HG03354 (cell line): ENCODE measurements at regions not wholly inside any gene's neighbourhood (a gene's known extent, or its start where the extent isn't known, plus 50 kb on each side); places are given as distances from the start of the nearest gene placed in this dataset.
"Not testable (repeated sequence)": the region's sequence is repeated elsewhere in the genome, so short reads cannot be mapped to it uniquely, and the experiment has no call there.

Experiments
- ATAC-seq: cut with Tn5 transposase; IDR thresholded peaks from one replicate; pipeline ENCODE4 v1.9.1; 2021; ENCODE audit warnings: mild to moderate bottlenecking; ENCODE audit not compliant: unreplicated experiment, poor library complexity, severe bottlenecking

- no peak for ATAC-seq
Observed at GRCh38 chr1:30450148-30450817, 273.1 kb downstream of the MATN1 start.

- ATAC-seq, result no peak
Observed at GRCh38 chr1:30449428-30450147, 273.8 kb downstream of the MATN1 start.

- no peak for ATAC-seq
Observed at GRCh38 chr1:30449003-30449402, 274.4 kb downstream of the MATN1 start.

DNA sequence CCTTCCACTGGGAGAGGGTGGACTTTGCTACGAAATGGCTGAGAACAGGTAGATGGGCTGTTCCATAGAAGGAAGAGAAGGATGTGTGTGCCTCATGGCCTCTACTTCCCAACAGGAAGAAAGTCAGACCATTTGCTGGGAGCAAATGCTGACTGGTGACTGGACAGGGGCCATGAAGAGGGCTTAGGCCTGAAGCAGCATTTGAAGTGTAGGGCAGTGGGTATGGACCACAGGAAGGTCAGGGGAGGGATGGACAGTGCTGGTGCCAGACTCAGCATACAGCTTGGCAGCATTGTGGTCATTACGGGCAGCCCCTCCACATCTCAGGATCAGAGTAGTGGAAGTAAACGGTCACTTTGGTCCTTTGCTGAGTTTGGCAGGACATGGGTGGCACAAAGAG lies 275.7 kb downstream of the MATN1 start:
- no peak for ATAC-seq

DNA sequence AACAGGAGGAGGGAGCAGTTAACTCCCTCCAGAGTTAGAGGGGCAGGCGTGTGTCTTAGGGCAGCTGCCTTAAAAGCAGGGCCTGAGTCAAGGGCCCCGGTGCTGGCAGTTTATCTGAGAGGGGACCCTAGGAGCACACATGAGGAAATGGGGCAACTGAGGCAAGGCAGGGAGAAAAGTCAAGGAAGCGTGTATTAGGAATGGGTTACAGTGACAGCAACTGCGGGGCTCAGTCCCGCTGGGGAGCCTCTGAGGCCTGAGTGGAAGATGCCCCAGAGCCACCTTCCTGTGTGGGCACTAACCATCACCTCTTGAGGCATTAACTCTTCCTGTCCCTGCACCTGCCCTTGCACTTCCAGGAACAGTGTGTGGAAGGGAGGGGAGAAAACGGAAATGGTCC lies 276.3 kb downstream of the MATN1 start:
- ATAC-seq, result no peak

GRCh38 chr1:30446508-30446907 lies 276.9 kb downstream of the MATN1 start:
- no peak for ATAC-seq

DNA sequence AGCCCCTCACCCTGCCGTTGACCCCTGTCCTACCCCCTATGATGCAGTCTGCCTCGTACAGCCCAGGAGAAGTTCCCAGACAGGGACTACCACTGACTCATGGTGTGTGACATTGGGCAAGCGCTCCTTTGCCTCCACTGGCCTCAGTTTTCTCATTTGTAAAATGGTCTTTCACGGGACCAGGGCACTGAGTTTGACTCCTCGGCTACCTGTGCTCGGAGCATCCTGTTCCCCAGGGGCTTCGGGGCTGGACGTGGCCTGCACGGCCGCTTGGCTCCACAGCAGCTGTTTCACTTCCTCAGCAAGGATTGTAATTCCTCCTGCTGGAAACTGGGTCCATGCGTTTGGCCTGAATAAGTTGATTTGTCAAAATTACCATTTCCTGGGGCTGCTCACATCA lies 277.3 kb downstream of the MATN1 start:
- no peak for ATAC-seq

DNA sequence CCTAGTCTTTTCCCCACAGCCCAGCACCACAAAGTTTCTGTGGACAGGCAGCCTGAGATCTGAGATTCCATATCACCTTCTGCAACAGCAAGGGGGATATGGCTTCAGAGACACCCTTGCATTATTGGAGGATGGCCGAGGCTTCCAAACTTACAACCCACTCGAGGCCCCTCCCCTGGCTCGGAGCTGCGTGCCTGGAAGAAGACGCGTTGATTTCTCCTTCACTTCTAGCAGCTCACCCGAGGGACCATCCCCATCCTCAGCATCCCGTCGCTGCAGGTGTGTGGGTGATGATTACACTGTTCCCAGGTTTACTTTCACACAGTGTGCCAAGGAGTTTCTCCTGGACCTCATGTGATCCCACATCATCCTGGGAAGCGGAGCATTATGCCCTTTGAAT lies 277.9 kb downstream of the MATN1 start:
- no peak for ATAC-seq

DNA sequence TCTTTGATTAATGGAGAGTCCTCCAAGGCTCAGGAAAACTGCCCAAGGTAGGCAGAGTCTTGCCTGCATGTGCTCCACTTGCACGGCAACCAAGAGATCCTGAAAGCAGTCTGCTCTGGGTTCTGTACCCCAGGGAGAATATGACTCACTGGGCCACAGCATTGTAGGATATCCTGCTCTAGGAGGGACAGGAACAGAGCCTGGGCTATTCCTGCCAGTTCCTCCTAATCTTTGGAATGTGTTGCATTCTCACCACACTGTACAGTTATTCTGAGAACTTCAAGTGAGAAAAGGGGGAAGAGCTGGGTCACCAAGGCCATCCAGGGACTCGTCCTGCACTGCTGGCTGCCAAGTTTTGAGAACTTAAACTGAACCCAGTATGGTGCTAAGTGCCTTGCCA lies 278.5 kb downstream of the MATN1 start:
- ATAC-seq, result no peak

DNA sequence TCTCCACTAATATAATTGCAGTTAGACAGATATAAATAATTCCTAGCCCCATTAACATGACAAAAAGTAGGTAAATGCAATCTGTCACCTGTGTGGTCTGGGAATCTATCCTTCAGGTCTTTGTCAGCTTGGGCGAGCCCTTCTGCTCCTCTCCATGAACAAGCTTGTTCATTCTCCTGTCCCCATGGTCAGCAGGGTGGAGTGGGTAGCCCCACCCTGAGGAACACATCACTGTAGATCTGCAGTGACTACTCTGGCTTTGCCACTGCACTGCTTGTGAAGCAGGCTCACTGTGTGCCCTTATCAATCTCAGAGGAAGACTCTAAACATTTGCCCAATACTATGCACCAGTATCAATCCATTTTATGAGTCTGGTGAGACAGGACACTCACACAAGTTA lies 279.0 kb downstream of the MATN1 start:
- no peak for ATAC-seq

DNA sequence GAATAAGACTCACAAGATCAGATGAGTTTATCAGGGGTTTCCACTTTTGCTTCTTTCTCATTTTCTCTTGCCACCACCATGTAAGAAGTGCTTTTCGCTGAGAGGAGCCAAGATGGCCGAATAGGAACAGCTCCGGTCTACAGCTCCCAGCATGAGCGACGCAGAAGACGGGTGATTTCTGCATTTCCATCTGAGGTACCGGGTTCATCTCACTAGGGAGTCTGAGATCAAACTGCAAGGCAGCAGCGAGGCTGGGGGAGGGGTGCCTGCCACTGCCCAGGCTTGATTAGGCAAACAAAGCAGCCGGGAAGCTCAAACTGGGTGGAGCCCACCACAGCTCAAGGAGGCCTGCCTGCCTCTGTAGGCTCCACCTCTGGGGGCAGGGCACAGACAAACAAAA lies 285.1 kb downstream of the MATN1 start:
- ATAC-seq, result not testable (repeated sequence)

- no peak for ATAC-seq
Observed at GRCh38 chr1:30437059-30437576, 286.3 kb downstream of the MATN1 start.

DNA sequence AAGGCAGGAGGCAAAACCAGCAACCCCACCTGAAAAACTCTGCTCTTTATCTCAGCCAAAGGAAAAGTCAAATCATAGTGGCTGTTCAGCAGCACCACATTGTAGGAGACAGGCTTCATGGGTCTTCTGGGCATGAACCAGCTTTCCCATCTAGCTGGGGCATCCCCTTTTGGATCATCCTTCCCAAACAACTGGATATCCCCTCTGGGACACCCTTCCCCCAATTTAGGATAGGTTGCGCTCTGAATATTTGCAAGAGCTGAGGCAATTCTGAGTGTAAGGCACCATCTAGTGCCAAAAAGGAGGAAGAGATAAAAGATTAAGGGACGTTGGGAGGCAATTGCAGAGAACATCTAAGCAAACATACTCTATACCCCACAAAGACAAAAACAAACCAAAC lies 295.8 kb downstream of the MATN1 start:
- no peak for ATAC-seq

DNA sequence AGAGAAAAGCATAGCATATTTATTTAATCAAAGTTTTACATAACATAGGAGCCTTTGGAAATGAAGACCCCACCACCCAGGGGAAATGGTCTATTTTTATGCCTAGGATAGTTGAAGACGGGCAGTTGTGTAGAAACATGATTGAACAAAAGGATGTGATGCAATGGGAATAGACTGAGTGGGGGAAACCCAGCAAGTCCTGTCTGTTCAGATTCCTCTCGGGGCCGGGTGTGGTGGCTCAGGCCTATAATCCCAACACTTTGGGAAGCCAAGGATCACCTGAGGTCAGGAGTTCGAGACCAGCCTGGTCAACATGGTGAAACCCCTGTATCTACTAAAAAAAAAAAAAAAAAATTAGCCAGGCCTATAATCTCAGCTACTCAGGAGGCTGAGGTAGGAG lies 298.3 kb downstream of the MATN1 start:
- ATAC-seq, result no peak

DNA sequence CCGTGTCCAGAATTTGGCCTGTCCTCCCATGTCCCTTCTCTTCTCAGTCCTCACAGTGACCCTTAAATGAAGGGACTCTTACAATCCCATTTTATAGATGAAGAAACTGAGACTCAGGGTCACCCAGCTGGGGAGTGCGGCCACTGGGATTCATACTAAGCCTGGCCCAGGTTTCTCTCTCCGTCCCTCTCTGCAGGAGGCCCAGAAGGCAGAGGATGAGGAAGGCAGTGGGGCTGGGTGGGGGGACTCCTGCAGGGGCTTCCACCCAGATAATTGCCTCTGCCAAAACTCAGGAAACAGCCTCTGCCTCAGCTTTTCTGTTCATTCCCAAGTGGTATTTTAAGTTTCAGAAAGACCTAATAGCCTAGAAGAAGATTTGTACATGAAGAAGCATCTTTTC lies 299.8 kb downstream of the MATN1 start:
- no peak for ATAC-seq

DNA sequence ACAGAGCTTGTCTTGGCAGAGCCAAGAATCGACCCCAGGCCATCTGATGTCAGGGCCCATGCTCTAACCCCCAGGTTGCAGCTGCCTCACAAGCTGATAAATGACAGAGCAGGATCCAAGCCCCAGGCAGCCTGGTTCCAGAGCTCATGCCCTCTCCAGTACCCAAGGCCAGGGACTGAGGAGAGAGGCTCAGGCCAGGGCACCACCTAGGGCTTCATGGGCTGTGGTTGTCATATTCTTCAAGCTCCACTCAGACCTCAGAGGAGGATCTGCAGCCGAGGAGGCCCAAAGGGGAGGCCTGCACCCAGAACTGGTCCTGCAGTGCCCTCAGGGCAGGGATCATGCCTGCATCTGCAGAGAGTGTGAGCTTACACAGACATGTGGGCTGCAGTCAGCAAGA lies 301.1 kb downstream of the MATN1 start:
- no peak for ATAC-seq

- ATAC-seq, result no peak
Observed at GRCh38 chr1:30420519-30421050, 302.8 kb downstream of the MATN1 start.

- ATAC-seq, result no peak
Observed at GRCh38 chr1:30419831-30420230, 303.6 kb downstream of the MATN1 start.

DNA sequence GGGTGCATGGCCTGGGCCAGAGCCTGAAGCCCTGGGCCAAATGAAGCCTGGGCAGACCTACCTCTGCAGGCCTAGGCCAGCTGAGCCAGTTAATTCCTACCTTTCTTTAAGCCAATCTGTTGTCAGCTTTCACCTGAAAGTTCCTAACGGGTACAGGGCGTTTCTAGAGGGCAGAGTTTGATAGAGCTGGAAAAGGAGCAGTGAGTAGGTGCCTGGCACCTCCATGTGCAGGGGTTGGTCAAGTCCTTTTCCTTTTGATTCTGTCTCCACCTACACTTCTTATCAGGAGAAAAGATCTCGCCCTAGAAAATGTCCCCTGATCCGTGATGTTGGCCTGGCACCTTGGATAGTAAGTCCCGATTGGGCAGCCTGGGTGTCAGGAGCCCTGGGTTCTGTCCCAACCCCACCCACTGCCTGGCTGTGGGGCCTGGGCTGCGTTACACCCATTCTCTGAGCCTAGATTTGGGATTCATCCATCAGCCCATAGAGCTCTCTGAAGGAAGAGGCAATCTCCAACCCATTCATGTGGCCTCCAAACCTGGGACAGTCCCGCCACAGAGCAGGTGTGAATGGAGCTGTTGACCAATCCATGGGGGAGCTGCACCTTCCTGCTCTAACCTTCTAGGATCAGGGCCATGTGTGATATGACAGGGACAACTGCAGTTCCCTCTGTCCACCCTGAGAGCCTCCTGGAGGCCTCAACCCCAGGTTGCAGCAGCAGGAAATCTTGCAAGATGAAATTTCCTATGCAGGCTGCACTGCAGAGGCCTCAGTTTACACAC lies 304.3 kb downstream of the MATN1 start:
- no peak for ATAC-seq
